Bronchial epithelial cell (primary cell): ENCODE measurements at regions not wholly inside any gene's neighbourhood (a gene's known extent, or its start where the extent isn't known, plus 50 kb on each side); places are given as distances from the start of the nearest gene placed in this dataset.
"Not testable (repeated sequence)": the region's sequence is repeated elsewhere in the genome, so short reads cannot be mapped to it uniquely, and the experiment has no call there.

Experiments
- DNase-seq: peaks from one replicate; pipeline ENCODE4 v3.0.0-alpha.2; 2010; ENCODE audit warnings: low read depth
- FAIRE-seq: peaks from 2 replicates; lab custom pipeline; 2011; peaks lifted over from hg19 to GRCh38; lab: Jason Lieb, UNC
- H3K27me3 ChIP-seq: 2 replicates; pipeline ENCODE4 v1.5.1; 2011; ENCODE audit warnings: low read length; ENCODE audit not compliant: control insufficient read depth, insufficient read depth
- H3K36me3 ChIP-seq: 2 replicates; pipeline ENCODE4 v1.5.1; 2011; ENCODE audit warnings: low read length; ENCODE audit not compliant: control insufficient read depth, insufficient read depth
- H3K4me3 ChIP-seq: 2 replicates; pipeline ENCODE4 v1.5.1; 2011; ENCODE audit warnings: mild to moderate bottlenecking, low read depth, low read length, control low read depth
- CTCF ChIP-seq: IDR thresholded peaks from 2 replicates; pipeline ENCODE4 v1.5.1; 2011; ENCODE audit warnings: mild to moderate bottlenecking, moderate library complexity, low read length, control low read depth, inconsistent platforms; ENCODE audit not compliant: insufficient read depth, severe bottlenecking

GRCh38 chr14:52179141-52179790 is 88.2 kb upstream of the PTGDR start:
- no peaks in the 10 kb centered on the region for H3K36me3 ChIP-seq
- no peaks in the 10 kb centered on the region for H3K27me3 ChIP-seq
- no peak for FAIRE-seq
- no peak for TF ChIP-seq CTCF
- DNase-seq = no peak
- no peak overlapping the region for H3K4me3 ChIP-seq

- FAIRE-seq (no peak), DNase-seq (no peak)
- H3K27me3 ChIP-seq = no peaks in the 10 kb centered on the region
- no peaks in the 10 kb centered on the region for H3K36me3 ChIP-seq
- no peak for TF ChIP-seq CTCF
- H3K4me3 ChIP-seq = no peak overlapping the region
Measured at GRCh38 chr14:52175982-52176502, 91.5 kb upstream of the PTGDR start.

- DNase-seq, FAIRE-seq, H3K27me3 ChIP-seq, H3K36me3 ChIP-seq, H3K4me3 ChIP-seq: not testable (repeated sequence)
Measured at GRCh38 chr14:52171932-52172331, 95.6 kb upstream of the PTGDR start.

GRCh38 chr14:52166822-52167221 is 98.0 kb upstream of the NID2 start:
- Histone ChIP-seq H3K27me3 (no peaks in the 10 kb centered on the region), H3K4me3 (no peak overlapping the region), H3K36me3 (no peaks in the 10 kb centered on the region)
- TF ChIP-seq CTCF = no peak
- no peak for DNase-seq
- no peak for FAIRE-seq

GRCh38 chr14:52155651-52156213 is 86.9 kb upstream of the NID2 start:
- no peak for TF ChIP-seq CTCF
- Histone ChIP-seq H3K36me3 (no peaks in the 10 kb centered on the region), H3K27me3 (peaks cover 1% of the 10 kb centered on the region), H3K4me3 (no peak overlapping the region)
- FAIRE-seq = no peak
- DNase-seq = no peak

- H3K27me3 ChIP-seq = peaks cover 1% of the 10 kb centered on the region
- DNase-seq = no peak
- H3K36me3 ChIP-seq = no peaks in the 10 kb centered on the region
- no peak overlapping the region for H3K4me3 ChIP-seq
- no peak for TF ChIP-seq CTCF
- no peak for FAIRE-seq
Measured at GRCh38 chr14:52154992-52155650, 86.3 kb upstream of the NID2 start.
